Fibroblast of skin of left biceps (primary cell): ENCODE measurements at regions not wholly inside any gene's neighbourhood (a gene's known extent, or its start where the extent isn't known, plus 50 kb on each side); places are given as distances from the start of the nearest gene placed in this dataset.

Source experiments
- DNase-seq, 2 experiments: peaks; one replicate each; pipeline ENCODE4 v3.0.0-alpha.2; 2013; ENCODE audit warnings: low read depth in 2 of 2

DNA sequence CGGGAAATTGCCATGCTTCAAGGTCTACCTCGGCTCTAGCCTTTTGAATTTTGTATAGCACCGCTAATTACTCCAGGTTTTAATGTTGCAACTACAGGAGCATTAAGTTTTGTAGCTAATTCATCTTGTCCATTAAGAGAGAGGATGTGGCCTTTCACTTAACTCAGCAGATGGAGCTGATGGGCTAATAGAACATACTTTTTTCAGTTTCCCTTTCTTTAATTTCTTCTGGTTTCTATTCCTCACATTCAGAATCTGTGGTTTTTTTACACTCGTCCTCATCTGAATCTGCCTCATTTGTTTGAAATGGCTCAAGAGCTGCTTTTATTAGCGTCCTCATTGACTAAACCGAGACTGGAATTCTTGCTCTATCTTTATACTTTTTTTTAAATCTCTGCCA lies 2085.7 kb upstream of the C9orf72 start:
- DNase-seq: no peak

DNA sequence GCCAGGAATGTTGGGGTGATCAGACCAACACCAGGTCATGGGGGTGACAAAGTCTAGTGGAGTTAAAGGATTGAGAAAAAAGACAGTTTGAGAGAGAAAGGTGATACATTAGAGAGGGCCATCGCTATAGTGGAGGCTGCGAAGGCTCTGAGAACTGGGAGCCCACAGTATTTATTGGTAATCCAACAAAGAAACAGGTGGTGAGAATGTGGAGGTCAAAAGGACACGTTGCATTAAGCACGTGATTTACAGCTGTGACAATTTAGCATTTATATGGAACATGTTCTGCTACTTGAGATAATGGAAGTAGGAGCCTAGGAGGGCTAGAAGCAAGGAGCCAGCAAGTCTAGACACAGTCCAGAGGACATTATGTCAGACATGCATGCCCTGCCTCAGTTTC lies 2086.5 kb upstream of the C9orf72 start:
- no peak for DNase-seq

DNA sequence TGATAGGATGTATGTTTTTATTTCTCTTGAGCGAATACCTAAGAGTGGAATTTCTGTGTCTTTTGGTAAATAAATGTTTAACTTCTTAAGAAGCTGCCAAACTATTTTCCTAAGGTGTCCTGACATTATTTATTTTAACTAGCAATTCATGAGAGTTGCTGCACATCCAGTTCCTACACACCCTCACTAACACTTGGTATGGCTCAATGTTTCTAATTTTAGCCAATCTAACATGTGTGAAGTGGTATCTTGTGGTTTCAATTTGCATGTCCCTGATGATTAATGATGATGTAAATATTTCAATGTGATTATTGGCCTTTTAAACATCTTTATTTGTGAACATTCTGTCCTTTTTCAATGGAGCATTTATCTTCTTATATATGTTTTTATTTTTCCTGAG lies 2095.5 kb upstream of the C9orf72 start:
- peak; percentile 12 to 22 for DNase-seq

GRCh38 chr9:29669613-29670012 lies 2096.3 kb upstream of the C9orf72 start:
- no peak for DNase-seq

DNA sequence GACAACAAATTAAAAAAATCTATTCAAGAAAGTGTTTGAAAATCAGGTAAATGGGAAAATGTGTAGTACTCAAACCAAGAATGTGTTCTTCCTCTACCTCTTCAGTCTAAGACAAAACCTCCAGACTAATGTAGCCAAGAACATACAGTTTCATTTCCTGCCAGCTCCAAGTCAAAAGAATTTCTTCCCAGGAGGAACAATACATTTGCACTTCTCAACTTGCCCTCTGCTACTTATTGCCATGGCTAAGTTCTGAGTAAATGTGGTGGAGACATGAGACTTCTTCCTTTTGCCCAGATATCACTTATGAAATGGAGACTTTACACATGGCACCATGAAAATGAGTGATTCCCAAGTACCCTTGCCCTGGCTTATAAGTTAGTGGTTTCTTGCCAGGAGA lies 2112.2 kb upstream of the C9orf72 start:
- no peak for DNase-seq

DNA sequence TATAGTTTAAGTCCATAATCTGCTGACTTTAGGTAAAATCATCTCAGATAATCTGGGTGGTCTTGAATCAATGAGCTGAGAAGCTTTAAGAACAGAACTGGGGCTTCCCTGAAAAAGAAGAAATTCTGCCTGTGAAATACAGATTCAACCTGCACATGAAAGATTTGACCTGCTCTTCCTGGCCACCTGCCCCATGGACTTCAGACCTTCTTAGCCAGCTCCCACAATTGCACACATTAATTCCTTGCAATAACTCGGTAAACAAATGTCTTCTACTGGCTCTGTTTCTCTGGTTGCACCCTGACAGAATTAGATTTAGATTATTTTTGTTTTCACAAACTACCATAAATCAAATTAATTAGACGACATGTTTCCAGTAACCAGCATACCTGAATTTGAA lies 2117.9 kb upstream of the C9orf72 start:
- DNase-seq: no peak

- peak in 1 of 2 experiments; percentile 12 for DNase-seq
Observed at GRCh38 chr9:29691758-29692407, 2118.6 kb upstream of the C9orf72 start.

DNA sequence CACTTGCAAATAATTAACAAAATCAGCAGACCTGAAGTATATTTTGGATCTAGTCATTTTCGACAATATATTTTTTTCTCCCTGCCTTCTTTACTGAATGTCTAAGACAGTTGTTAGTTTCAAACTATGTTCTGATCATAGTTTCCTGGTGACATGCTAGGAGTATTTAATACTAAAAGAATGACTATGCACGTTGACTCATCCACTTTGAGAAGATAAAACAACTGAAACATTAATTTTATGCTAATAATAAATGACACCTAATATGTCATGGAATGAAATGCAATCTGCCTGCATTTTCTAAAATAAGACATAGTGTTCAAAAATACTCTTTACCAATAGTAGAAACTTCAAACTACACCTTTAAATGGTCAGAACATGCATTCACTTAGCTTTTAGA lies 2123.7 kb upstream of the C9orf72 start:
- no peak for DNase-seq

DNA sequence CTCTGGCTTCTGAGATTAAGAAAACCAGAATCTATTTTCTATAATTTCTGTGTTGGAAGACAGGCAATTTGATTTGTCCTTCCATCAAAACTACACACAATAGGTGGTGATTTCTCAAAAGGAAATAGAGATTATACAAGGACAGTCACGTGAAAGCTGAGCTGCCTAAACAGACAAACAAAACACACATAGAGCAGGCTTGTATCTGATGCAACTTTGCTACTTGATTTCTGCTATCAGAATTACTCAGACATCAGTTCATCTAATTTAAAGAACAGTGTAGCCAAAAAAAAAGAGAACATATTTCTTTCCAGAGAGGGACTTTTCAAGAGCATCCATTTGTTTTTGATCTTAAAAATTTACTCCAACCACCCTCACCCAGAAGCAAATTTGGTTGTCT lies 2128.3 kb upstream of the C9orf72 start:
- no peak for DNase-seq

DNA sequence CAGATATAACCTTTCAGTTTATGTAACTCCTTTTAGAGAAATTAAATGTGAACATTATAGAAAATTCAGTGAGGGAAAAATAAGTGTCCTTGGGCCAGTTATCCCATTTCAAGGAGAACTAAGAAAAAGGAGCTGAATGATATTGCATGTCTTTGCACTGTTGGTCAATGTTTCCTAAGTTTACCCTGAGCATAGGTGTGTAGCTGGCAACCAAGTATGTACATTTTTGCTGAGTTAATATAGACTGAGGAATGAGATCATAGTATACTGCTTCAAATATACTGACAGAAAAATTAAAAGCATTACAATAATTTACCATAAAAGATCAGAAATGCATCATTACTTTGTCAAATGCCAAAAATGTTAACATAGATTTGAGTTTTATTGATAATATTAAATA lies 2128.7 kb upstream of the C9orf72 start:
- DNase-seq: no peak

DNA sequence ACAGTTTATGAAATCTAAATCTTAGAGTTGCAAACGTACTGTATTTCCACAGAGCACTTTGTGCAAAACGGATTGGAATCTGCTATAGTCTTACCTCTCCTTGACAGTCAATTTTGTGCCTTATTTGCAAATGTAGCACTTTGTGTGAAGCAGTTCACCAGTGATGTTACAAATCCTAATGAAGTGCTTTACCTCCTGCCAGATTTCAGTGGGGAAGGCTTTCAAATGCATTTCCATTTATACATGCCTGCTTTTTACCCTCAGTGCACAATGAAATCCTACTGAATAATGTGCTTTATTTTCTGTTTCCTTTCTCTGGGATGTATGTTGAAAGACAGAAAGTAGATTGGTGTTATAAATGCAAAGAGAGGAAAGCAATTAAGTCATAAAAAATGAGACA lies 2141.6 kb upstream of the C9orf72 start:
- DNase-seq: no peak

DNA sequence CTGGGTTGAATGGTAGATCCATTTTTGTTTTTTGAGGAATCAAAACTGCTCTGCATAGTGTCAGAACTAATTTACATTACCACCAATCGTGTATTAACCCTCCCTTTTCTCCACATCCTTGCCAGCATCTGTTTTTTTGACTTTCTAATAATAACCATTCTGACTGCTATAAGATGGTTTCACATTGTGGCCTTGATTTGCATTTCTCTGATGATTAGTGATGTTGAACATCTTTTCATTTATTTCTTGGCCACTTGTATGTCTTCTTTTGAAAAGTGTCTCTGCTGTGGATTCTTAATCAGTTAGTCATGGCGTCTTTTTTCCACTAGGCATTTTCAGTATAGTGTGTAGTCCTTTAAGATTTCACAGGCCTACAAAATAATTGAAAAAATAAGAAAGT lies 2144.3 kb upstream of the C9orf72 start:
- no peak for DNase-seq

DNA sequence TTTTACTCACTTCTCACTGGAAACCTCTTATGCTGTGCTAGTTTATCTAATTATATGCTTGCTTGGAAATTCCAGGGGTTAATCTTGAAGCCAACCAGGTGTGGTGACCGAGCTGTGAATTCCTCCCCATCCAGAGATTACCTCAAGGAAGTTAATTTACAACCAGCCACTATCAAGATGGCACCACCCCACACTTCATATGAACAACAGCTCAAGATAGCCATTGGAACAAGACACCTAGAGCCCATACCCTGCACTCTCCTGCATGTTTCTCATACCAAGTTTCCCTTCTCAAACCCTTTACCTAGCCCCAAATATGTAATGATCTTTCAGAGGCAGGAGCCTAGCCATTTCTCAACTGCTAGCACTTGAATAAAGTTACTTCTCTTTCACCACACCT lies 2156.9 kb upstream of the C9orf72 start:
- no peak for DNase-seq

DNA sequence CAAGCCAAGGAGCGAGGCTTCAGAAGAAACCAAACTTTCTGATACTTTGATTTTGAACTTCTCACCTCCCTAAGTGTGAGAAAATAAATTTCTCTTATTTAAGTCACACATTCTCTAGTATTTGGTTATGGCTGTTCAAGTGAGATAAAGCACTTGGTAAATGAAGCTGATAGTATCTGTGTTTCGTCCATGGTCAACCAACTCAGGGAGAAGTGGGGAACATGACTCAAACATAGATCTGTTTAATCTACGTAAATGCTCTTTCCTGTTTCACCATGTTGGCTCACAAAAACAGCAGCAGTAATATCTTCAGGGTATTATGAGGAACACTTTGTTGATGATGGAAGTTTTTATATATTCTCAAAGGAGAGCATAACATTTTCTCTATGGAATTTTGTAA lies 2167.2 kb upstream of the C9orf72 start:
- DNase-seq: no peak

- no peak for DNase-seq
Observed at GRCh38 chr9:29741169-29741568, 2167.9 kb upstream of the C9orf72 start.

- peak; percentile 75 to 78 for DNase-seq
Observed at GRCh38 chr9:29750062-29750461, 2176.8 kb upstream of the C9orf72 start.

GRCh38 chr9:29751226-29751625 lies 2177.9 kb upstream of the C9orf72 start:
- peak; percentile 49 to 51 for DNase-seq

GRCh38 chr9:29753638-29754037 lies 2180.4 kb upstream of the C9orf72 start:
- DNase-seq: no peak

GRCh38 chr9:29769019-29769418 lies 2195.7 kb upstream of the C9orf72 start:
- no peak for DNase-seq

DNA sequence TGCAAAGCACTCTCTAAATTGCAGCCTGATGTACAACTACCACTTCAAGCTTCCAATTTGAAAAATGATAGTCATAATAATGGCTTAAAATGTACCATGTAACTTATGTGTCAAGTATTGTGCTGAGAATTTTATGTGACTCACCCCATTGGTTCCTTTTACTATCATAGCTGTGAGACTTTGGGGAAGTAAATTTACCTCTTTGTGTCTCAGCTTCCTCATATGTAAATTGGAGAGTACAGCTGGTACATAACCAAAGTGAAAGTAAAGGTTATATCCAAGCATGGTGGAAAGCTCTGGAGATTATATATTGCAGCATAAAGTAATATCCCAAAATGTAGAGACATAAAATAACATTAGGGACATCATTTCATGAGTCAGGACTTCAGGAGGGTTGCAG lies 2200.4 kb upstream of the C9orf72 start:
- DNase-seq: no peak

GRCh38 chr9:29775491-29775890 lies 2202.2 kb upstream of the C9orf72 start:
- no peak for DNase-seq

- DNase-seq: no peak
Observed at GRCh38 chr9:29778281-29778849, 2205.1 kb upstream of the C9orf72 start.

GRCh38 chr9:29793970-29794369 lies 2220.7 kb upstream of the C9orf72 start:
- no peak for DNase-seq
